Subcutaneous abdominal adipose tissue (tissue), 5 donors: ENCODE measurements at regions not wholly inside any gene's neighbourhood (a gene's known extent, or its start where the extent isn't known, plus 50 kb on each side); places are given as distances from the start of the nearest gene placed in this dataset.

Experiments used
- H3K27ac ChIP-seq: one replicate; pipeline ENCODE4 v1.7.0; 2013; ENCODE audit warnings: low read depth, mild to moderate bottlenecking, inconsistent platforms, low read length, moderate library complexity
- H3K27me3 ChIP-seq, 5 donors: one replicate each; pipeline ENCODE4 v1.7.0; 2013; ENCODE audit warnings: low read length in 5 of 5, inconsistent platforms in 1 of 5; ENCODE audit not compliant: control insufficient read depth in 5 of 5, insufficient read depth in 4 of 5
- H3K36me3 ChIP-seq, 5 donors: one replicate each; pipeline ENCODE4 v1.7.0; 2013; ENCODE audit warnings: low read length in 5 of 5; ENCODE audit not compliant: control insufficient read depth in 5 of 5, insufficient read depth in 5 of 5
- H3K4me1 ChIP-seq, 5 donors: one replicate each; pipeline ENCODE4 v1.7.0; 2013; ENCODE audit warnings: low read length in 5 of 5, mild to moderate bottlenecking in 3 of 5, moderate library complexity in 1 of 5; ENCODE audit not compliant: control insufficient read depth in 5 of 5, insufficient read depth in 5 of 5
- H3K4me3 ChIP-seq, 5 donors: one replicate each; pipeline ENCODE4 v1.7.0; 2013; ENCODE audit warnings: low read length in 5 of 5, low read depth in 1 of 5
- H3K9ac ChIP-seq, 5 donors: one replicate each; pipeline ENCODE4 v1.7.0; 2013; ENCODE audit warnings: low read length in 5 of 5, mild to moderate bottlenecking in 4 of 5, moderate library complexity in 3 of 5
- H3K9me3 ChIP-seq, 5 donors: one replicate each; pipeline ENCODE4 v1.7.0; 2013; ENCODE audit warnings: low read length in 5 of 5; ENCODE audit not compliant: control insufficient read depth in 5 of 5
- donor health status: healthy.
- donor health status: healthy.
- donor health status: healthy.
- donor health status: healthy.
- donor health status: healthy.

- H3K4me3 ChIP-seq = no peak overlapping the region
- H3K9ac ChIP-seq = no peak overlapping the region
- H3K9me3 ChIP-seq = no peaks in the 10 kb centered on the region
- H3K27ac ChIP-seq = no peak overlapping the region
- H3K36me3 ChIP-seq = no peaks in the 10 kb centered on the region
- H3K27me3 ChIP-seq = peaks cover 0 to 5% (median 0%) of the 10 kb centered on the region in 5 donors
- peaks cover 0 to 8% (median 4%) of the 10 kb centered on the region in 5 donors for H3K4me1 ChIP-seq
These were observed 83.3 kb upstream of the DYNC1I1 start for GRCh38 chr7:95688931-95689495.

- Histone ChIP-seq H3K4me3 (no peak overlapping the region), H3K27ac (no peak overlapping the region), H3K9me3 (no peaks in the 10 kb centered on the region), H3K36me3 (no peaks in the 10 kb centered on the region), H3K27me3 (peaks cover 0 to 2% (median 0%) of the 10 kb centered on the region in 5 donors), H3K4me1 (peaks cover 0 to 13% (median 4%) of the 10 kb centered on the region in 5 donors), H3K9ac (no peak overlapping the region)
These were observed 84.5 kb upstream of the DYNC1I1 start for GRCh38 chr7:95687759-95688343.

- Histone ChIP-seq H3K4me1 (peaks cover 0 to 13% (median 4%) of the 10 kb centered on the region in 5 donors), H3K9ac (no peak overlapping the region), H3K36me3 (no peaks in the 10 kb centered on the region), H3K27ac (no peak overlapping the region), H3K4me3 (no peak overlapping the region), H3K9me3 (no peaks in the 10 kb centered on the region), H3K27me3 (no peaks in the 10 kb centered on the region)
These were observed 86.2 kb upstream of the DYNC1I1 start for GRCh38 chr7:95686109-95686508.

- Histone ChIP-seq H3K4me3 (no peak overlapping the region), H3K9me3 (no peaks in the 10 kb centered on the region), H3K4me1 (peaks cover 0 to 9% (median 0%) of the 10 kb centered on the region in 5 donors), H3K27ac (no peak overlapping the region), H3K27me3 (no peaks in the 10 kb centered on the region), H3K9ac (peak overlapping the region in 1 of 5 donors; percentile 2), H3K36me3 (no peaks in the 10 kb centered on the region)
These were observed 87.8 kb upstream of the DYNC1I1 start for GRCh38 chr7:95684505-95684904.

GRCh38 chr7:95684037-95684436, 87.7 kb upstream of the PDK4 start:
- H3K9me3 ChIP-seq = no peaks in the 10 kb centered on the region
- H3K27me3 ChIP-seq = no peaks in the 10 kb centered on the region
- no peak overlapping the region for H3K4me3 ChIP-seq
- H3K36me3 ChIP-seq = no peaks in the 10 kb centered on the region
- H3K9ac ChIP-seq = peak overlapping the region in 1 of 5 donors; percentile 2
- peaks cover 0 to 9% (median 0%) of the 10 kb centered on the region in 5 donors for H3K4me1 ChIP-seq
- no peak overlapping the region for H3K27ac ChIP-seq

- H3K27me3 ChIP-seq = no peaks in the 10 kb centered on the region
- H3K36me3 ChIP-seq = no peaks in the 10 kb centered on the region
- H3K9ac ChIP-seq = no peak overlapping the region
- H3K4me3 ChIP-seq = no peak overlapping the region
- no peaks in the 10 kb centered on the region for H3K9me3 ChIP-seq
- peaks cover 0 to 9% (median 0%) of the 10 kb centered on the region in 5 donors for H3K4me1 ChIP-seq
- H3K27ac ChIP-seq = no peak overlapping the region
These were observed 86.6 kb upstream of the PDK4 start for GRCh38 chr7:95682913-95683312.

GRCh38 chr7:95676691-95677090, 80.4 kb upstream of the PDK4 start:
- Histone ChIP-seq H3K4me3 (no peak overlapping the region), H3K4me1 (peaks cover 0 to 12% (median 0%) of the 10 kb centered on the region in 5 donors), H3K27me3 (no peaks in the 10 kb centered on the region), H3K36me3 (no peaks in the 10 kb centered on the region), H3K9me3 (no peaks in the 10 kb centered on the region), H3K9ac (no peak overlapping the region), H3K27ac (no peak overlapping the region)

- no peaks in the 10 kb centered on the region for H3K36me3 ChIP-seq
- H3K4me1 ChIP-seq = peaks cover 0 to 7% (median 0%) of the 10 kb centered on the region in 5 donors
- H3K9me3 ChIP-seq = no peaks in the 10 kb centered on the region
- H3K27me3 ChIP-seq = no peaks in the 10 kb centered on the region
- no peak overlapping the region for H3K4me3 ChIP-seq
- H3K9ac ChIP-seq = no peak overlapping the region
- H3K27ac ChIP-seq = no peak overlapping the region
These were observed 79.3 kb upstream of the PDK4 start for GRCh38 chr7:95675632-95676031.

- peaks cover 0 to 7% (median 0%) of the 10 kb centered on the region in 5 donors for H3K4me1 ChIP-seq
- H3K36me3 ChIP-seq = no peaks in the 10 kb centered on the region
- no peaks in the 10 kb centered on the region for H3K27me3 ChIP-seq
- no peak overlapping the region for H3K4me3 ChIP-seq
- H3K27ac ChIP-seq = no peak overlapping the region
- no peaks in the 10 kb centered on the region for H3K9me3 ChIP-seq
- H3K9ac ChIP-seq = no peak overlapping the region
These were observed 78.7 kb upstream of the PDK4 start for GRCh38 chr7:95675016-95675415.

- Histone ChIP-seq H3K36me3 (no peaks in the 10 kb centered on the region), H3K27me3 (no peaks in the 10 kb centered on the region), H3K9me3 (no peaks in the 10 kb centered on the region), H3K9ac (no peak overlapping the region), H3K27ac (no peak overlapping the region), H3K4me1 (peaks cover 0 to 7% (median 0%) of the 10 kb centered on the region in 5 donors), H3K4me3 (no peak overlapping the region)
These were observed 77.8 kb upstream of the PDK4 start for GRCh38 chr7:95674101-95674500.
